C4-2B (cell line): ENCODE measurements at regions not wholly inside any gene's neighbourhood (a gene's known extent, or its start where the extent isn't known, plus 50 kb on each side); places are given as distances from the start of the nearest gene placed in this dataset.

ENCODE experiments used
- ZFX ChIP-seq: fragments of 450-650 bp; IDR thresholded peaks from 2 replicates; pipeline ENCODE4 v1.6.1; 2017
- TF ChIP-seq, protein P1 (sequence below): fragments of 450-650 bp; conservative IDR thresholded peaks from 2 replicates; pipeline ENCODE4 v1.5.1; 2017; ENCODE audit warnings: mild to moderate bottlenecking

DNA sequence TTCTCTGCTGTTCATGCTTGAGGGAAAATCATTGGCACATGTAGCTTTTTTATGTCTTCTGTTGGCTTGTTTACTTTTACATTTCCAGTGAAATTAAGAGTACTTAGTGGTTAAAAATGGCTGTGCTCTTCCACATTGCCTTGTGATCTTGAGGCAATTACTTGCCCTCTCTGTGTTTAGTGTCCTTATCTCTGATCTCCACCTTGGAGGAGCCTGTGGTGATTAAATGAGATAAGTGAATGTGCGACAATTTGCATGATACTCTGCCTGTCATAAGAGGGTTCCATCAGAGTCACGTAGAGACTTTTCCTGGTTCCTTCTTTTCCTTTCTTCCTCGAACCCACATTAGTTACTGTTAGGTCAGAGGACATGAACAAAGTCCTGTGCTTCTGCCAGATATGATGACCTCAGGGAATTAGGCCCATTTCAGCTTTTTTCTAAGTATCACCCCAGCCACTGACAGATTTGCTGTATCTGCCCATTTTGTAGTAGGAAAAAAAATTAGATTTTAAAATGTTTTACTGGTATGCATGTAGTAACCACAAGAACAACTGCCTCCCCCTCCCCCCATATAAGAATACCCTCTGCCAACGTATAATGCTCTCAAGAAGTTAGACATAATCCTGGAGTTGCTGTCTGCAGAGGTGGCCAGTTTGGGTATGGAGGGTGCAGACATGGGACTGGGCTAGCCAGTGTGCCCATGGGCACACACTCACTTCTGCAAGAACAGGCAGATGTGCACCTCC lies 51.9 kb downstream of the TET3 start:
- TF ChIP-seq, protein P1, sequence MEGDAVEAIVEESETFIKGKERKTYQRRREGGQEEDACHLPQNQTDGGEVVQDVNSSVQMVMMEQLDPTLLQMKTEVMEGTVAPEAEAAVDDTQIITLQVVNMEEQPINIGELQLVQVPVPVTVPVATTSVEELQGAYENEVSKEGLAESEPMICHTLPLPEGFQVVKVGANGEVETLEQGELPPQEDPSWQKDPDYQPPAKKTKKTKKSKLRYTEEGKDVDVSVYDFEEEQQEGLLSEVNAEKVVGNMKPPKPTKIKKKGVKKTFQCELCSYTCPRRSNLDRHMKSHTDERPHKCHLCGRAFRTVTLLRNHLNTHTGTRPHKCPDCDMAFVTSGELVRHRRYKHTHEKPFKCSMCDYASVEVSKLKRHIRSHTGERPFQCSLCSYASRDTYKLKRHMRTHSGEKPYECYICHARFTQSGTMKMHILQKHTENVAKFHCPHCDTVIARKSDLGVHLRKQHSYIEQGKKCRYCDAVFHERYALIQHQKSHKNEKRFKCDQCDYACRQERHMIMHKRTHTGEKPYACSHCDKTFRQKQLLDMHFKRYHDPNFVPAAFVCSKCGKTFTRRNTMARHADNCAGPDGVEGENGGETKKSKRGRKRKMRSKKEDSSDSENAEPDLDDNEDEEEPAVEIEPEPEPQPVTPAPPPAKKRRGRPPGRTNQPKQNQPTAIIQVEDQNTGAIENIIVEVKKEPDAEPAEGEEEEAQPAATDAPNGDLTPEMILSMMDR, result no peak
- no peak for TF ChIP-seq ZFX
